ENCODE measurements at regions not wholly inside any gene's neighbourhood (a gene's known extent, or its start where the extent isn't known, plus 50 kb on each side); places are given as distances from the start of the nearest gene placed in this dataset.

GRCh38 chr5:103889500-103890209 is 327.1 kb upstream of the NUDT12 start:
- Histone ChIP-seq H3K27ac (no peak overlapping the region), H3K4me1 (ENCODE audit: control insufficient read depth in 1 of 2, insufficient read depth in 1 of 2, low read depth in 1 of 2, low read length in 1 of 2) (no peaks in the 10 kb centered on the region), H3K27me3 (no peaks in the 10 kb centered on the region), H3K36me3 (no peaks in the 10 kb centered on the region), H3K4me3 (ENCODE audit: low read depth in 1 of 2, low read length in 1 of 2) (no peak overlapping the region), H3K9me3 (no peaks in the 10 kb centered on the region)
- no peak for TF ChIP-seq CTCF (IDR thresholded peaks at IDR 0.05)

- Histone ChIP-seq H3K9me3 (no peaks in the 10 kb centered on the region), H3K27ac (no peak overlapping the region)
Observed at GRCh38 chr5:103886826-103887225, 324.2 kb upstream of the NUDT12 start.

GRCh38 chr5:103883143-103883542 is 320.6 kb upstream of the NUDT12 start:
- no peaks in the 10 kb centered on the region for H3K27me3 ChIP-seq
- H3K27ac ChIP-seq = no peak overlapping the region
- H3K36me3 ChIP-seq = no peaks in the 10 kb centered on the region
- no peaks in the 10 kb centered on the region for H3K4me1 ChIP-seq (ENCODE audit: control insufficient read depth in 1 of 2, insufficient read depth in 1 of 2, low read depth in 1 of 2, low read length in 1 of 2)
- no peaks in the 10 kb centered on the region for H3K9me3 ChIP-seq
- no peak overlapping the region for H3K4me3 ChIP-seq (ENCODE audit: low read depth in 1 of 2, low read length in 1 of 2)
- TF ChIP-seq CTCF (IDR thresholded peaks at IDR 0.05) = no peak

More at GRCh38 chr5:103886826-103887225, 324.2 kb upstream of the NUDT12 start:
- Histone ChIP-seq H3K4me1 (ENCODE audit: control insufficient read depth in 1 of 2, insufficient read depth in 1 of 2, low read depth in 1 of 2, low read length in 1 of 2) (no peaks in the 10 kb centered on the region), H3K4me3 (ENCODE audit: low read depth in 1 of 2, low read length in 1 of 2) (no peak overlapping the region), H3K36me3 (no peaks in the 10 kb centered on the region), H3K27me3 (no peaks in the 10 kb centered on the region)
- no peak for TF ChIP-seq CTCF (IDR thresholded peaks at IDR 0.05)

- Histone ChIP-seq H3K9me3 (no peaks in the 10 kb centered on the region), H3K4me3 (ENCODE audit: low read depth in 1 of 2, low read length in 1 of 2) (no peak overlapping the region), H3K27ac (no peak overlapping the region), H3K36me3 (no peaks in the 10 kb centered on the region), H3K27me3 (no peaks in the 10 kb centered on the region), H3K4me1 (ENCODE audit: control insufficient read depth in 1 of 2, insufficient read depth in 1 of 2, low read depth in 1 of 2, low read length in 1 of 2) (no peaks in the 10 kb centered on the region)
- TF ChIP-seq CTCF (IDR thresholded peaks at IDR 0.05) = no peak
Observed at GRCh38 chr5:103881560-103881959, 319.0 kb upstream of the NUDT12 start.

- Histone ChIP-seq H3K4me1 (ENCODE audit: control insufficient read depth in 1 of 2, insufficient read depth in 1 of 2, low read depth in 1 of 2, low read length in 1 of 2) (no peaks in the 10 kb centered on the region), H3K27ac (no peak overlapping the region), H3K36me3 (no peaks in the 10 kb centered on the region), H3K4me3 (ENCODE audit: low read depth in 1 of 2, low read length in 1 of 2) (no peak overlapping the region), H3K9me3 (no peaks in the 10 kb centered on the region), H3K27me3 (no peaks in the 10 kb centered on the region)
- no peak for TF ChIP-seq CTCF (IDR thresholded peaks at IDR 0.05)
Observed at GRCh38 chr5:103867857-103868598, 305.4 kb upstream of the NUDT12 start.

Measured in neutrophil (primary cell).